ENCODE measurements at regions not wholly inside any gene's neighbourhood (a gene's known extent, or its start where the extent isn't known, plus 50 kb on each side); places are given as distances from the start of the nearest gene placed in this dataset.

GRCh38 chr10:44161184-44161583, 223.7 kb downstream of the CXCL12 start:
- TF ChIP-seq MAX (IDR thresholded peaks at IDR 0.05) (no peak), TAF1 (conservative IDR thresholded peaks at IDR 0.05) (no peak), ATF3 (IDR thresholded peaks at IDR 0.05) (no peak), SP1 (IDR thresholded peaks at IDR 0.05) (no peak)
- TF ChIP-seq, protein P1, sequence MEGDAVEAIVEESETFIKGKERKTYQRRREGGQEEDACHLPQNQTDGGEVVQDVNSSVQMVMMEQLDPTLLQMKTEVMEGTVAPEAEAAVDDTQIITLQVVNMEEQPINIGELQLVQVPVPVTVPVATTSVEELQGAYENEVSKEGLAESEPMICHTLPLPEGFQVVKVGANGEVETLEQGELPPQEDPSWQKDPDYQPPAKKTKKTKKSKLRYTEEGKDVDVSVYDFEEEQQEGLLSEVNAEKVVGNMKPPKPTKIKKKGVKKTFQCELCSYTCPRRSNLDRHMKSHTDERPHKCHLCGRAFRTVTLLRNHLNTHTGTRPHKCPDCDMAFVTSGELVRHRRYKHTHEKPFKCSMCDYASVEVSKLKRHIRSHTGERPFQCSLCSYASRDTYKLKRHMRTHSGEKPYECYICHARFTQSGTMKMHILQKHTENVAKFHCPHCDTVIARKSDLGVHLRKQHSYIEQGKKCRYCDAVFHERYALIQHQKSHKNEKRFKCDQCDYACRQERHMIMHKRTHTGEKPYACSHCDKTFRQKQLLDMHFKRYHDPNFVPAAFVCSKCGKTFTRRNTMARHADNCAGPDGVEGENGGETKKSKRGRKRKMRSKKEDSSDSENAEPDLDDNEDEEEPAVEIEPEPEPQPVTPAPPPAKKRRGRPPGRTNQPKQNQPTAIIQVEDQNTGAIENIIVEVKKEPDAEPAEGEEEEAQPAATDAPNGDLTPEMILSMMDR (IDR thresholded peaks at IDR 0.05; ENCODE audit: low read depth, low read length, missing input control) = no peak

All from liver (tissue), 3 donors.